PC-3 (cell line): ENCODE measurements at regions not wholly inside any gene's neighbourhood (a gene's known extent, or its start where the extent isn't known, plus 50 kb on each side); places are given as distances from the start of the nearest gene placed in this dataset.

Experiments used
- CTCF ChIP-seq: fragments of 300-600 bp; sonication (generic); conservative IDR thresholded peaks from 2 replicates; pipeline ENCODE4 v1.5.1; 2017; ENCODE audit warnings: antibody characterized with exemption, low read depth, mild to moderate bottlenecking, low read length
- EZH2 ChIP-seq: fragments of 300-600 bp; sonication (generic); IDR thresholded peaks from one replicate; pipeline ENCODE4 v1.6.1; 2017; ENCODE audit warnings: antibody characterized with exemption, mild to moderate bottlenecking, low read length; ENCODE audit not compliant: unreplicated experiment

- TF ChIP-seq CTCF (no peak), EZH2 (no peak)
Measured at GRCh38 chr5:51286046-51286445, 97.2 kb upstream of the ISL1 start.
